ENCODE measurements at regions not wholly inside any gene's neighbourhood (a gene's known extent, or its start where the extent isn't known, plus 50 kb on each side); places are given as distances from the start of the nearest gene placed in this dataset.

DNA sequence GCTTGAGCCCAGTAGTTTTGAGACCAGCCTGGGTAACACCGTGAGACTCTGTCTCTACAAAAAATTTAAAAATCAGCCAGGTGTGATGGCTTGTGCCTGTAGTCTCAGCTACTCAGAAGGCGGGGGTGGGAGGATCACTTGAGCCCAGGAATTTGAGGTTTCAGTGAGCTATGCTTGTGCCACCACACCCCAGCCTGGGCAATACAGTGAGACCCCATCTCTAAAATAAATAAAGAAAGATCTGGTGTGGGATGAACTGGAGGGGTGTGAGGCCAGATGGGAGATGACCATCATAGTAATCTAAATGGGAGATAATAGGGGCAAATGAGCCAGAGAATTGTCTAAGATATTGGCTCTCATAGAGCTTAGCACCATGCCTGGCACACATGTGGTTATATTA is 60.1 kb upstream of the TRABD2B start:
- DNase-seq (ENCODE audit: low read depth in 4 of 4, low spot score in 3 of 4): no peak

DNA sequence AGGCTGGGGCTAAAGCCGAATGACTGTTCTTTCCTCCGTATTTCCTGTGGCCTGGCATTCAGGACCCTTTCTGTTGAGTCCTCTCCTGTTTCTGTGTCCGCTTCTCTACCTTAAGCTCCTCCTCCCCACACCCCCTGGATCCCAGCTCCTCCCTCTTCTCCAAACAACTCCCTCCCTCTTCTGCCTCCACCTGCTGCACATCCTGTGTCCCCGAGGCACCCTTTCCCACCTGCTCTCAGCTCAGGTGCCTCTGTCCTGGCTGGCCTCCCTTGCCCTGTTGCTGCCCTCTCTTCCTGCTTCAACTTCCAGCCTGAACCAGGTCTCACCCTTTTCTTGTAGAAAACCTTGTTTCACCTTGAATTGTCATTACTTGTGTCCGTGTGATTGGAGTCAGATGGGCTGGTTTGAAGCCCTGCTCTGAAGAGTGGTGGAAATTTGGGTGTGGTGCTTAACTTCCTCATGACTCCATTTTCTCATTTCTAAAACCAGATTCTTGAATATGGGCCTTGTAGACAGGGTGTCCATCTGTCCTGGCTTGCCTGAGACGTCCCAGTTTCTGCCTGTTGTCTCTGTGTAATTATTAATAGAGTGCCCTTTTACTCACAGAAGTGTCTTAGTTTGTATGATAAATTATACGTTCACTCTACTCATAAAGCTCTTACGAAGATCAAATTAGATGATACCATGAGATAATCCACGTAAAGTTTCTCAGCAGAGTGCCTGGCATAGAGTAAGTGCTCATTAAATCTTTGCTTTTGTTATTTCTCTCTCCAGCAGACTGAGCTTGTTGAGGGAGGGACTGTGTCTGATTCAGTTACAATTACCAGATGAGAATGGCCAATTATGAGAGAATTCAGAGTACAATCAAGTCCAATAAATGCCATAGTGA is 58.9 kb upstream of the TRABD2B start:
- no peak for DNase-seq (ENCODE audit: low read depth in 4 of 4, low spot score in 3 of 4)

DNA sequence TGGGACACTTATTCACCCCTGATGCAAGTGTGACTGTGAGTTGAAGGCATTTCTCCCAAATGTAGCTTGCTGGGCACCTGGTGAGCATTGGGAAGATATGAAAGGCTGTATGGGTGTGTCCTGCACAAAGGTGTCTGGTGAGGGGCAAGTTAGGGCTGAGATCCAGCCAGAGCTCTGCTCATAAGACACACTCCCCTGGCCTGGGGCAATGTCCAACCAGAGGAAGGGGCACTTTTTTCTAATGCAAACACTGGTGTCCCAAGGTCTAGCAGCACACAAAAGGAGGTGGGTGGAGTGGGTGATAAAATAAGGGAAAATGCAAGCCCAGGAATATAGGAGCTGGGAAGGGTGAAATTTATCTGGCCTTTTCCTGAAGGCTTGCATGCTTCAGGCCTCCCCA is 57.0 kb upstream of the TRABD2B start:
- no peak for DNase-seq (ENCODE audit: low read depth in 4 of 4, low spot score in 3 of 4)

DNA sequence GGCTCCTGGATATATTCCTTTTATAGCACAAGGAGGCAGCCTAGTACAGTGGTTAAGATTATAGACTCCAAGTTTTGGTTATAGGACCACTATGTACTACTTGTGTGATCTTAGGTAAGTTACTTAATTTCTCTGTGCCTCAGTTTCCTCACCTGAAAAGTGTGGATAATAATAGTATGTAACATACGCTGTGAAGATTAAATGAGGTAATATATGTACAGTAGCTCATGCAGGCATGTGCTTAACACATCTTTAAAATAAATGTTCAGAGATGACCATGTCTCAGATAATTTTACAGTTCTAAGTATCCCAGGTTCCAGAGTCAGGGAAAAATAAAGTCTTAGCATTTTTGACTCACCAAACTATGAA is 55.7 kb upstream of the TRABD2B start:
- no peak for DNase-seq (ENCODE audit: low read depth in 4 of 4, low spot score in 3 of 4)

DNA sequence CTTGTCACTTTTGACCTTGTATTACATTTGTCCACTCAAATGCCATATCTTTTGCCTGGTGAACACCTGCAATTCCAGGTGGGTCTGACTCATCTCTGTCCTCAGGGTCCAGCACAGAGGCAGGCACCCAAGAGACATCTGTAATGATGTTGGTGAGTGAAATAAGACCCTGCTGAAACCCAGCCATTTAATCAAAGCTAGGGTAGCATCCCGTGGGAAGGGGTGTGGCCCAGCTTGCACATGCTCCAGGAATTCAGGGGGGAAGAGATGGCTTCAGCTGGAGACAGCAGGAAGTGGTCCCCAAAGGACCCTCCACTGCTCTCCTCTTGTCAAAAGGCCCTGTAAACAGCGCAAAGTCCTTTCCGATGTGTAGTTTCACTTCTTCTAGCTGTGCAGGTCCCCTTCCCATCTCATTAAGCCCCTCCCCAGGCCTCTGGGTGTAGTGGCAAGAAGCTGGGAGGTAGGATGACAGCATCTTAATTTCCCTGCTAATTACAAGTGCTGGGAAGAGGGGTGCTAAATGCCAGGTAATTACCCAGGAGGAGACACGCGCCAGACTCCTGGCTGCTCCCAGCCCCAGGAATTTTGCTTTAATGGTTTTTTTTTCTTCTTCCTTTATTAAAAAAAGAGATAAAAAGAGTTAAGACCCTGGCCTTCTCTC is 54.4 kb upstream of the TRABD2B start:
- no peak for DNase-seq (ENCODE audit: low read depth in 4 of 4, low spot score in 3 of 4)

DNA sequence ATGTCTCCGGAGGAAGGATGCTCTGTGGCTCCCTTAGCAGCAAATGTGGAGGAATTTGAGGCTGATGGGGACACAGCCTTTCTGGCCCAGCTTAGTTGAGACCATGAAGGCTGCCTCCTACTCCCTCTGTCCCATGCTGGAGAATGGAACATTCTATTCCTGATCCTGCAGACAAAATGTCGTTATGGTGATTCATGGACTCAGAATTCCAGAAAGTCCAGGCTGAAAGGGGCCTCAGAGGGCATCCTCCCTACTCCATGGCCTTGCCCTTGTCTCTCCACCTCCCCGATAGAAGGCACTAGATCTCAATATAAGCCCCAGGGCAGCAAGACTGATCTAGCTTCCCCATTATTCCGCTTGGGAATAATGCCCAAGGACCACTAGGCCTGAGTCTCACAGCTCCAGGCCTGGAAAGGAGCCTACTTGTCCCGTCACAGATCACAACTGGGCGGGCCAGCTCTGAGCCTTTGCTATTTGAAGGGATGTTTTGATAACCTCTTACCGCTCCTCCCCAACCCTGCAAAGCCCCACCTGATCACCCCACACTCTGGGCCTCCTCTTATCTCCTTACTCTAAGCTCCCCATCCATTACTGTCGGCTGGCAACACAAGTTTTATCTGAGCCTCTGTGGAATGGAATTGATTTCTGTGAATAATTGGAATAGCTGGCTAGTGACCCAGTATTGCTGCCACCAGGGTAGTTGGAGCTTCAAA is 52.8 kb upstream of the TRABD2B start:
- no peak for DNase-seq (ENCODE audit: low read depth in 4 of 4, low spot score in 3 of 4)

DNA sequence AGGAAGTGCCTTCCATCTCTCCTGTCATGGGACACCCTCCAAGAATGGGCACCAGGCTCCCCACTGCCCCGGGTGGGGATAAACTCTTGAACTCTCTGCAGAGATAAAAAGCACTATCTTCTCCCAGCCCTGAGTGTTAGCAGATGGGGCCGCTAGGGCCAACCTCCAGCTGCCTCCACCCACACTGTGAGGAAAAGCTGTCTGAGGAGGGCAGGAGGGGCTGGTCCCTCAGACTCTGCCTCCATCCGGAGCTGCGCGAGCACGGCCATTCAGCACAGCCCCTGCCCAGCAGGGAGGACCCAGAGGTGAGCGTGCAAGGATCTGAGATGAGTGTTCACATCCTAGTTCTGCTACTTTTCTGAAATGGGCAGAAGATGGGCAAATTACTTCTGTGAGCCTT is 51.8 kb upstream of the TRABD2B start:
- DNase-seq (ENCODE audit: low read depth in 4 of 4, low spot score in 3 of 4): no peak

DNA sequence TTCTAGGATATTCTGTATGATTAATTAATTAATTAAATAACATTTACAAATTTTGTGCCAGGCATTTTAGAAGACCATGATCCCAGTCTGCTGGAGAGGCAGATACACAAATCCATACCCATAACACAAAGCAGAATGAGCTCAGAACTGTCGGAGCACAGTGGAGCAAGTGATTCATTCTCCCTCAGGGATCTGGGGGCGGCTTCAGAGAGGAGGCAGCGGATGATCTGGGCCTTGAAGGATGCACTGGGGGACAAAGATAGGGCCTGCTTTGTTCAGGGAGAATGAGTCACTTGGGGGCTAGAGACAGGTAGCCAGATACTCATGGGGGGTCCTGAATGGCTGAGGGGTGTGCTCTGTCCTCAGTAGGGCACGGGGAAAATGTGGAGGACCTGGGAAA is 50.9 kb upstream of the TRABD2B start:
- no peak for DNase-seq (ENCODE audit: low read depth in 4 of 4, low spot score in 3 of 4)

DNA sequence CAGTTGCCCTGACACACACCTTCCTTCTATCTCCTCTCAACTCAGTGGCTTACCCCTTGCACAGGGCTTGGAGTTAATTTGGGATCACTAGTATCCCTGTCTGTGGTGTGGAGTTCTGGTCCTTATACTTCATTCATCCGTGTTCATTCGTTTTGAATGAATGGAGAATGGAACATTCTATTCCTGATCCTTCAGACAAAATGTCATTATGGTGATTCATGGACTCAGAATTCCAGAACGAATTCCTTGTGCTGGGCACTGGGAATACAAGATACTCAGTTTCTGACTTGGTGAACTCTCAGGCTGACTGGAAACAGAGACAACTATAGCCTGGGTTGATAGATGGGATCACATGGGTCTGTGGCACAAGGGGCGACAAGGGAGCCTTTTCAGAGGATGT is 49.9 kb upstream of the TRABD2B start:
- no peak for DNase-seq (ENCODE audit: low read depth in 4 of 4, low spot score in 3 of 4)
